Tibial artery (tissue), 4 donors: ENCODE measurements at regions not wholly inside any gene's neighbourhood (a gene's known extent, or its start where the extent isn't known, plus 50 kb on each side); places are given as distances from the start of the nearest gene placed in this dataset.

Experiments used
- DNase-seq, 2 donors: peaks; one replicate each; pipeline ENCODE4 v3.0.0-alpha.2; 2019
- H3K27ac ChIP-seq, 2 donors: fragments of 200-600 bp; sonication (generic) in 1 of 2; 1 replicate in 1 of 2; 2 replicates in 1 of 2; pipeline ENCODE4 v1.5.1; 2018 to 2019; ENCODE audit warnings: mild to moderate bottlenecking in 1 of 2
- H3K27me3 ChIP-seq, 2 donors: fragments of 200-600 bp; sonication (generic) in 1 of 2; one replicate each; pipeline versions ENCODE4 v1.5.1 to v1.6.0; 2016 to 2019
- H3K36me3 ChIP-seq, 3 donors: fragments of 200-600 bp; sonication (generic) in 2 of 3; one replicate each; pipeline ENCODE4 v1.5.1; 2016 to 2019; ENCODE audit warnings: mild to moderate bottlenecking in 2 of 3
- H3K4me1 ChIP-seq, 4 donors: fragments of 200-600 bp; sonication (generic) in 2 of 4; 1 replicate in 3 of 4; 2 replicates in 1 of 4; pipeline ENCODE4 v1.5.1; 2016 to 2019
- H3K4me3 ChIP-seq, 2 donors: fragments of 200-600 bp; sonication (generic) in 1 of 2; 1 replicate in 1 of 2; 2 replicates in 1 of 2; pipeline ENCODE4 v1.5.1; 2018 to 2019; ENCODE audit warnings: mild to moderate bottlenecking in 2 of 2
- H3K9me3 ChIP-seq, 3 donors: fragments of 200-600 bp; sonication (generic) in 1 of 3; one replicate each; pipeline ENCODE4 v1.5.1; 2016 to 2019
- intact Hi-C: fragments of 100-400 bp; cut with DNase I; formaldehyde crosslinking; loops from one replicate; pipeline ENCODE4 v1.15.0; 2023; ENCODE audit warnings: low total_unique reads
- TF ChIP-seq, protein P1 (sequence below), 2 experiments: fragments of 200-600 bp in 1 of 2; fragments of 450-650 bp in 1 of 2; IDR thresholded peaks; one replicate each; pipeline ENCODE4 v1.5.1; 2017 to 2019; ENCODE audit warnings: antibody characterized with exemption in 2 of 2, mild to moderate bottlenecking in 1 of 2, moderate library complexity in 1 of 2

DNA sequence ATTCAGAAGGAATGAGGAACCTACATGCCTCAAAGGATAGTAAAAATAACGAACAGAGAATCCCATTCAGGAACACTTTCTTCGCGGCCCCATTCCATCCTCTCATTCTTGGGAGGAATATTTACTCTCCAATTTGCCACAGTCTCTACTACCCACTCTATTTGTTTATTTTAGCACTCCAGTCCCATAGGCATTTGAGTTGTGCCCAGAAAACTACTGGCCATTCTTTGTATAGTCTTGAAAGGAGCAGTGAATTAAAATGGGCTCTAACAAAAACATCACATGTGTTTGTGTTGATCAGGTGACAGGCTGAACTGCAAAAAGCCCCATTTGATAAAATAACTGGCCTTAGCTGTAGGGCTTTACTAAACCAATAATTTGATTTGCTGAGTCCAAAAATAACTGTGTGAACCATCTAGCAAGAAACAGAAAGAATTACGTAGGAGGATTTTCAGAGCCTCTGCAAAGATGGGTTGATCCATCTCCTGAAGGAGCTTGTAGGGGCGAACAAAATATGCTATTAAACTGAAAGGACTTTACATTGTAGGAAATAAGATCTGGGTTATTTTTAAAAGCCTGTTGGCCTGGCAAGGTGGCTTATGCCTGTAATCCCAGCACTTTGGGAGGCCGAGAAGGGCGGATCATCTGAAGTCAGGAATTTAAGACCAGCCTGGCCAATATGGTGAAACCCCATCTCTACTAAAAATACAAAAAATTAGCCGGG, 142.3 kb upstream of the CPNE8 start:
- TF ChIP-seq, protein P1, sequence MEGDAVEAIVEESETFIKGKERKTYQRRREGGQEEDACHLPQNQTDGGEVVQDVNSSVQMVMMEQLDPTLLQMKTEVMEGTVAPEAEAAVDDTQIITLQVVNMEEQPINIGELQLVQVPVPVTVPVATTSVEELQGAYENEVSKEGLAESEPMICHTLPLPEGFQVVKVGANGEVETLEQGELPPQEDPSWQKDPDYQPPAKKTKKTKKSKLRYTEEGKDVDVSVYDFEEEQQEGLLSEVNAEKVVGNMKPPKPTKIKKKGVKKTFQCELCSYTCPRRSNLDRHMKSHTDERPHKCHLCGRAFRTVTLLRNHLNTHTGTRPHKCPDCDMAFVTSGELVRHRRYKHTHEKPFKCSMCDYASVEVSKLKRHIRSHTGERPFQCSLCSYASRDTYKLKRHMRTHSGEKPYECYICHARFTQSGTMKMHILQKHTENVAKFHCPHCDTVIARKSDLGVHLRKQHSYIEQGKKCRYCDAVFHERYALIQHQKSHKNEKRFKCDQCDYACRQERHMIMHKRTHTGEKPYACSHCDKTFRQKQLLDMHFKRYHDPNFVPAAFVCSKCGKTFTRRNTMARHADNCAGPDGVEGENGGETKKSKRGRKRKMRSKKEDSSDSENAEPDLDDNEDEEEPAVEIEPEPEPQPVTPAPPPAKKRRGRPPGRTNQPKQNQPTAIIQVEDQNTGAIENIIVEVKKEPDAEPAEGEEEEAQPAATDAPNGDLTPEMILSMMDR (IDR thresholded peaks at IDR 0.05), result no peak
- no peaks in the 10 kb centered on the region for H3K27me3 ChIP-seq
- no peak overlapping the region for H3K4me3 ChIP-seq
- no peak overlapping the region for H3K27ac ChIP-seq
- no peak for DNase-seq
- H3K9me3 ChIP-seq, result no peaks in the 10 kb centered on the region
- no peaks in the 10 kb centered on the region for H3K4me1 ChIP-seq
- H3K36me3 ChIP-seq, result no peaks in the 10 kb centered on the region
- intact Hi-C loops, result no loop called here

DNA sequence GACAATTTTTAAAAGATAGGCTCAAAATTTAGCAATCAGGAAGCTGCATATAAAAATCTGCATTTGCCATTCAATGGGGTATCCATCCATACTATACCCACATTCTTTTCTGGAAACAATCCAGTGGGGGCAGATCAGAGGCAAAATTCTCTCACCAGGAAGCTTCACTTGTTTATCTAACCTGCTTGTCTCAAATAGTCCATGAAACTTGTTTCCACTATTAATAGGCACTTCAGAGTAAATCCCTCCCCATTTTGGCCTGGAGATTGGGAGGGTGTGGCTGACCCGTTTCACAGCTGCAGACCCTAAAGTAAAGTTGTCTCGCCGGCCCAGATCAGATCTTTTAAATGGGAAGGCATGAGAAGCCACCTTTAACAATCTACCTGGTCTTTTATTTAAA, 139.4 kb upstream of the CPNE8 start:
- intact Hi-C loops, result no loop called here
- Histone ChIP-seq H3K4me1 (no peaks in the 10 kb centered on the region), H3K27me3 (no peaks in the 10 kb centered on the region), H3K36me3 (no peaks in the 10 kb centered on the region), H3K9me3 (no peaks in the 10 kb centered on the region), H3K4me3 (no peak overlapping the region), H3K27ac (no peak overlapping the region)
- no peak for DNase-seq
- TF ChIP-seq, protein P1 (IDR thresholded peaks at IDR 0.05), result no peak

DNA sequence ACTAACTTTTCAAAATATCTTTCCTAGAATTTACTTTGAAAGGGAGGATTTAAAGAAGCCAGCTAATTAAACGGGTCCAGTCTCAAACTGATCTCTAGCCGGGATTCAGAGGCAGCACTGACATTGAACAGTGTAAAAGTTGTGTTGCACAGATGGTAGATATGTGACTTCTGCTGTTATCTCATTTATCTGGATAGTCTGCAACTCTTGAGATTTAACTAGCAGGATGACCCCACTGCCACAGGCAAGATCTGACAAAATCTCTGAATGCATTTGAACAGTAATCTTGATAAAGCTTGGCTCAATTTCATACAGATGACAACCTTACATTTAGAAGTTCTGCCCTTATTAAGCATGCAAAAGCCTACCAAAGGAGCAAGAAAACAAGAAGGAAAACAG, 138.0 kb upstream of the CPNE8 start:
- intact Hi-C loops, result no loop called here
- TF ChIP-seq, protein P1 (IDR thresholded peaks at IDR 0.05), result no peak

DNA sequence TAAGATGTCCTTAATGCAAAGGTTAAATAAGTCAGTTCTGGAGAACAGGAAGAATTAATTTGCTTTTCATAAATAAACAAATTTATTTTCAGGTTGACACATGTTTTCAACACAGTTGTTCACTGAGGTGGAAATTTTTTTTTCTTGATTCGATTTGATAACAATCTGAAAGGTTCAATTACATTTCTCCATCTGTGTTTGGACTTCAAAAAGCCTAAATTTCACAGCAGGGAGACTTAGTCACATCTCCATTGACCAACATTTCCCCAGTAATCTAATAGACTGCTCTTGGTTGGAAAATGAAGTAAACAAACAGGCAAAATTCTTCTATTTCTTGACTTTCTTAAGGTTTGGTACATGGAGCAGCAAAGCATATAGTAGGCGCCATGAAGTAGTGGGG, 134.9 kb upstream of the CPNE8 start:
- H3K27ac ChIP-seq, result no peak overlapping the region
- H3K36me3 ChIP-seq, result no peaks in the 10 kb centered on the region
- no peaks in the 10 kb centered on the region for H3K4me1 ChIP-seq
- no peaks in the 10 kb centered on the region for H3K27me3 ChIP-seq
- no peak for DNase-seq
- no peak overlapping the region for H3K4me3 ChIP-seq
- intact Hi-C loops, result no loop called here
- H3K9me3 ChIP-seq, result no peaks in the 10 kb centered on the region
- TF ChIP-seq, protein P1 (IDR thresholded peaks at IDR 0.05), result no peak

More for the DNA sequence above, 138.0 kb upstream of the CPNE8 start:
- DNase-seq, result no peak
- no peaks in the 10 kb centered on the region for H3K9me3 ChIP-seq
- H3K4me3 ChIP-seq, result no peak overlapping the region
- no peaks in the 10 kb centered on the region for H3K36me3 ChIP-seq
- no peaks in the 10 kb centered on the region for H3K4me1 ChIP-seq
- H3K27me3 ChIP-seq, result no peaks in the 10 kb centered on the region
- no peak overlapping the region for H3K27ac ChIP-seq

DNA sequence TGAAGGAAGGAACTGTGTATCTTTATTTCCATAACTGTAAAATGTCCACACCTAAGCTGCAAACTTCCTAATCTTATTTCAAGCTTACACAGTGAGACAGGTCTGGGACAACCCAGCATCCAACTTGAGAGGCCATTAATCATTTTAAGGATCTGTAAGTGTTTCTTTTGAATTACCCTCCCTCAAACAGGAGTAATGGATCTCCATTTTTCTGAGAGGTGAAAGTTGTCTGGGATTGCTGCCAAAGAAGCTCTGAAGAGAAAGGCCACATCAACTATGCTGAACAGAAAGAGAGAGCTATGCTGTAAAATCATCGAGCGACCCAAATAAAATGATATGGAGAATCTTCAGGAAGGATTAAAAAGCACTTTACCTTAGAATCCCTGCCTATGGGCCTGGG, 131.7 kb upstream of the CPNE8 start:
- no peaks in the 10 kb centered on the region for H3K9me3 ChIP-seq
- no peak overlapping the region for H3K27ac ChIP-seq
- no peak for DNase-seq
- no peaks in the 10 kb centered on the region for H3K27me3 ChIP-seq
- TF ChIP-seq, protein P1 (IDR thresholded peaks at IDR 0.05), result no peak
- H3K4me1 ChIP-seq, result no peaks in the 10 kb centered on the region
- no peaks in the 10 kb centered on the region for H3K36me3 ChIP-seq
- no peak overlapping the region for H3K4me3 ChIP-seq
- intact Hi-C loops, result no loop called here

DNA sequence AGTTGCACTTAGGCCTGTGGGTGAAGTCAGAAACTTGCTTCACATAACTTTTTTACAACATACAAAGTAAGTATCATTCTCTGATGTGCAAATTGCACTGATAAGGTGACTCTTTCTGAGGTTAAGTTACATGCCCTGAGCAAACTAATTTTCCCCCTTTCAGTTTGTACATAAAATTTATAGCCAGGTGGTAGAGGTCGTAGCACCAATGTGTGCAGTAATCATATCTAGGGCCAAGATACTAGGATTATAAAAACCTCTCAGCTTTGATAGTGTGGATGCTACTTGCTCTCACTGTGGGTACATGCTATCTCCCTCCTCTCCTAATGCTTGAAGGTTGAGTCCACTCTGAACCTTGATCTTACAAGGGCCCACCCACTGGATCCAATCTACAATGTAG, 130.7 kb upstream of the CPNE8 start:
- no peak for DNase-seq
- no peaks in the 10 kb centered on the region for H3K36me3 ChIP-seq

More for the DNA sequence above, 130.7 kb upstream of the CPNE8 start:
- intact Hi-C loops, result no loop called here
- Histone ChIP-seq H3K27me3 (no peaks in the 10 kb centered on the region), H3K4me1 (no peaks in the 10 kb centered on the region), H3K27ac (no peak overlapping the region), H3K9me3 (no peaks in the 10 kb centered on the region), H3K4me3 (no peak overlapping the region)
- TF ChIP-seq, protein P1 (IDR thresholded peaks at IDR 0.05), result no peak
